H1 (cell line): ENCODE measurements at regions not wholly inside any gene's neighbourhood (a gene's known extent, or its start where the extent isn't known, plus 50 kb on each side); places are given as distances from the start of the nearest gene placed in this dataset.

Experiments used
- ATF3 ChIP-seq: IDR thresholded peaks from 2 replicates; pipeline ENCODE4 v1.6.1; 2011; ENCODE audit warnings: low read depth, mild to moderate bottlenecking, low read length; ENCODE audit not compliant: insufficient read depth
- FOSL1 ChIP-seq: IDR thresholded peaks from 2 replicates; pipeline ENCODE4 v1.6.1; 2011; ENCODE audit warnings: mild to moderate bottlenecking, low read depth, low read length, moderate library complexity; ENCODE audit not compliant: insufficient read depth
- PHF8 ChIP-seq: fragments of 200-600 bp; sonication (generic); conservative IDR thresholded peaks from 2 replicates; pipeline ENCODE4 v1.7.1; 2012; ENCODE audit warnings: low read depth, mild to moderate bottlenecking, inconsistent platforms, low read length, moderate library complexity
- SP2 ChIP-seq: IDR thresholded peaks from 2 replicates; pipeline ENCODE4 v1.6.1; 2012; ENCODE audit warnings: mild to moderate bottlenecking, low read length, inconsistent platforms
- TCF12 ChIP-seq: IDR thresholded peaks from 2 replicates; pipeline ENCODE4 v1.6.1; 2011; ENCODE audit warnings: low read depth, mild to moderate bottlenecking, low read length
- TEAD4 ChIP-seq: IDR thresholded peaks from 2 replicates; pipeline ENCODE4 v1.6.1; 2012; ENCODE audit warnings: low read depth, low read length, inconsistent platforms, mixed read lengths
- TF ChIP-seq, protein P1 (sequence below): fragments of 300-600 bp; sonication (generic); IDR thresholded peaks from 2 replicates; pipeline ENCODE4 v1.7.1; 2012; ENCODE audit warnings: low read length, moderate library complexity, mild to moderate bottlenecking, inconsistent platforms; ENCODE audit not compliant: insufficient replicate concordance

- TF ChIP-seq, protein P1, sequence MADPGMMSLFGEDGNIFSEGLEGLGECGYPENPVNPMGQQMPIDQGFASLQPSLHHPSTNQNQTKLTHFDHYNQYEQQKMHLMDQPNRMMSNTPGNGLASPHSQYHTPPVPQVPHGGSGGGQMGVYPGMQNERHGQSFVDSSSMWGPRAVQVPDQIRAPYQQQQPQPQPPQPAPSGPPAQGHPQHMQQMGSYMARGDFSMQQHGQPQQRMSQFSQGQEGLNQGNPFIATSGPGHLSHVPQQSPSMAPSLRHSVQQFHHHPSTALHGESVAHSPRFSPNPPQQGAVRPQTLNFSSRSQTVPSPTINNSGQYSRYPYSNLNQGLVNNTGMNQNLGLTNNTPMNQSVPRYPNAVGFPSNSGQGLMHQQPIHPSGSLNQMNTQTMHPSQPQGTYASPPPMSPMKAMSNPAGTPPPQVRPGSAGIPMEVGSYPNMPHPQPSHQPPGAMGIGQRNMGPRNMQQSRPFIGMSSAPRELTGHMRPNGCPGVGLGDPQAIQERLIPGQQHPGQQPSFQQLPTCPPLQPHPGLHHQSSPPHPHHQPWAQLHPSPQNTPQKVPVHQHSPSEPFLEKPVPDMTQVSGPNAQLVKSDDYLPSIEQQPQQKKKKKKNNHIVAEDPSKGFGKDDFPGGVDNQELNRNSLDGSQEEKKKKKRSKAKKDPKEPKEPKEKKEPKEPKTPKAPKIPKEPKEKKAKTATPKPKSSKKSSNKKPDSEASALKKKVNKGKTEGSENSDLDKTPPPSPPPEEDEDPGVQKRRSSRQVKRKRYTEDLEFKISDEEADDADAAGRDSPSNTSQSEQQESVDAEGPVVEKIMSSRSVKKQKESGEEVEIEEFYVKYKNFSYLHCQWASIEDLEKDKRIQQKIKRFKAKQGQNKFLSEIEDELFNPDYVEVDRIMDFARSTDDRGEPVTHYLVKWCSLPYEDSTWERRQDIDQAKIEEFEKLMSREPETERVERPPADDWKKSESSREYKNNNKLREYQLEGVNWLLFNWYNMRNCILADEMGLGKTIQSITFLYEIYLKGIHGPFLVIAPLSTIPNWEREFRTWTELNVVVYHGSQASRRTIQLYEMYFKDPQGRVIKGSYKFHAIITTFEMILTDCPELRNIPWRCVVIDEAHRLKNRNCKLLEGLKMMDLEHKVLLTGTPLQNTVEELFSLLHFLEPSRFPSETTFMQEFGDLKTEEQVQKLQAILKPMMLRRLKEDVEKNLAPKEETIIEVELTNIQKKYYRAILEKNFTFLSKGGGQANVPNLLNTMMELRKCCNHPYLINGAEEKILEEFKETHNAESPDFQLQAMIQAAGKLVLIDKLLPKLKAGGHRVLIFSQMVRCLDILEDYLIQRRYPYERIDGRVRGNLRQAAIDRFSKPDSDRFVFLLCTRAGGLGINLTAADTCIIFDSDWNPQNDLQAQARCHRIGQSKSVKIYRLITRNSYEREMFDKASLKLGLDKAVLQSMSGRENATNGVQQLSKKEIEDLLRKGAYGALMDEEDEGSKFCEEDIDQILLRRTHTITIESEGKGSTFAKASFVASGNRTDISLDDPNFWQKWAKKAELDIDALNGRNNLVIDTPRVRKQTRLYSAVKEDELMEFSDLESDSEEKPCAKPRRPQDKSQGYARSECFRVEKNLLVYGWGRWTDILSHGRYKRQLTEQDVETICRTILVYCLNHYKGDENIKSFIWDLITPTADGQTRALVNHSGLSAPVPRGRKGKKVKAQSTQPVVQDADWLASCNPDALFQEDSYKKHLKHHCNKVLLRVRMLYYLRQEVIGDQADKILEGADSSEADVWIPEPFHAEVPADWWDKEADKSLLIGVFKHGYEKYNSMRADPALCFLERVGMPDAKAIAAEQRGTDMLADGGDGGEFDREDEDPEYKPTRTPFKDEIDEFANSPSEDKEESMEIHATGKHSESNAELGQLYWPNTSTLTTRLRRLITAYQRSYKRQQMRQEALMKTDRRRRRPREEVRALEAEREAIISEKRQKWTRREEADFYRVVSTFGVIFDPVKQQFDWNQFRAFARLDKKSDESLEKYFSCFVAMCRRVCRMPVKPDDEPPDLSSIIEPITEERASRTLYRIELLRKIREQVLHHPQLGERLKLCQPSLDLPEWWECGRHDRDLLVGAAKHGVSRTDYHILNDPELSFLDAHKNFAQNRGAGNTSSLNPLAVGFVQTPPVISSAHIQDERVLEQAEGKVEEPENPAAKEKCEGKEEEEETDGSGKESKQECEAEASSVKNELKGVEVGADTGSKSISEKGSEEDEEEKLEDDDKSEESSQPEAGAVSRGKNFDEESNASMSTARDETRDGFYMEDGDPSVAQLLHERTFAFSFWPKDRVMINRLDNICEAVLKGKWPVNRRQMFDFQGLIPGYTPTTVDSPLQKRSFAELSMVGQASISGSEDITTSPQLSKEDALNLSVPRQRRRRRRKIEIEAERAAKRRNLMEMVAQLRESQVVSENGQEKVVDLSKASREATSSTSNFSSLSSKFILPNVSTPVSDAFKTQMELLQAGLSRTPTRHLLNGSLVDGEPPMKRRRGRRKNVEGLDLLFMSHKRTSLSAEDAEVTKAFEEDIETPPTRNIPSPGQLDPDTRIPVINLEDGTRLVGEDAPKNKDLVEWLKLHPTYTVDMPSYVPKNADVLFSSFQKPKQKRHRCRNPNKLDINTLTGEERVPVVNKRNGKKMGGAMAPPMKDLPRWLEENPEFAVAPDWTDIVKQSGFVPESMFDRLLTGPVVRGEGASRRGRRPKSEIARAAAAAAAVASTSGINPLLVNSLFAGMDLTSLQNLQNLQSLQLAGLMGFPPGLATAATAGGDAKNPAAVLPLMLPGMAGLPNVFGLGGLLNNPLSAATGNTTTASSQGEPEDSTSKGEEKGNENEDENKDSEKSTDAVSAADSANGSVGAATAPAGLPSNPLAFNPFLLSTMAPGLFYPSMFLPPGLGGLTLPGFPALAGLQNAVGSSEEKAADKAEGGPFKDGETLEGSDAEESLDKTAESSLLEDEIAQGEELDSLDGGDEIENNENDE, result no peak
- TF ChIP-seq TCF12 (no peak), SP2 (no peak), FOSL1 (no peak), PHF8 (no peak), TEAD4 (no peak), ATF3 (no peak)
- TF ChIP-seq, all 59 proteins: peak for 0
Observed at GRCh38 chr2:182589121-182589520, 126.9 kb upstream of the DNAJC10 start (continued).
